ENCODE measurements at regions not wholly inside any gene's neighbourhood (a gene's known extent, or its start where the extent isn't known, plus 50 kb on each side); places are given as distances from the start of the nearest gene placed in this dataset.
"Not testable (repeated sequence)": the region's sequence is repeated elsewhere in the genome, so short reads cannot be mapped to it uniquely, and the experiment has no call there.

DNA sequence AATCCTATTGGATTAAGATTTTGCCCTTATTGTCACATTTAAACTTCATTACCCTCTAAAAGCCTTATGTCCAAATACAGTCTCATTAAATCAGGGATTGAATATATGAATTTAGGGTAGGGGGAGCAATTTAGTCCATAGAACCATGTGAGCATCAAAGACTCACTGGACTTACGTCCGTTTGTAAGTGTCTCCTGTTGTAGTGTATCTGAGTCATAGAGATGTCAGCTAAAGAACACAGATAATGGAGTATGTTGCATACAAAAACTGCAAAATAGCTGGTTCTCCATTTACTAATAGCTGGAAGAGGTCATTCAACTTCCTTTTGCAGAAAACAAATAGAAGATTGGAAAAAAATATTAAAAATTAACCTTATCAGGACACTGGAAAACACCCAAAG, 599.1 kb upstream of the SOX9 start:
- DNase-seq = no peak

DNA sequence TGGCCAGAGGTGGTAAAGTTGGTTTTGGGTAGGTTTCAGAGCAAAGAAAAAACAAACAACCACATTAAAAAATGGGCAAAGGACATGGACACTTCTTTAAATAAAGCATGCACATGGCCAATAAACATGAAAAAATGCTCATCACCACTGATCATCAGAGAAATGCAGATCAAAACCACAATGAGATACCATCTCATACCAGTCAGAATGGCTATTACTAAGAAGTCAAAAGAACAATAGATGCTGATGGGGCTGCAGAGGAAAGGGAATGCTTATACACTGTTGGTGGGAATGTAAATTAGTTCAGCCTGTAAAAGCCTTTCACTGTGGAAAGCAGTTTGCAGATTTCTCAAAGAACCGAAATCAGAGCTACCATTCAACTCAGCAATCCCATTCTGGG, 598.4 kb upstream of the SOX9 start:
- DNase-seq = no peak

DNA sequence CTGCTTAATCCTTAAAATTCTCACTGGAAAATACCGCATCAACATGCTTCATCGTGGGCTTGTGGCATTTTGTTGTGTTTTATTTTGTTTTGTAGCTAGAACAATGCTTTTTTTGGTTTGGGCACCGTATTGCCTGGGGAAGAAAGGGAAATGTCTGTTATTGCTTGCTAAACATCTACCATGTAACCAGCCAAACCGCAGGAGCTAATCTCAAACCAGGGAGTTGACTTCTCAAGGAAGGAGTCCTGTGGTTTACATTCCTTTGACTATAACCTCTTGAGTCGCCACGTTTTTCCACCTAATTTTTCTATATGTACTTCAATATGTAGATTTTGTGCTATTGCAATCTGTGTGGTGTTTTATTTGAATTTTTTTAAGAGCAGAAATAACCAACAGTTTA, 593.5 kb upstream of the SOX9 start:
- DNase-seq = no peak

DNA sequence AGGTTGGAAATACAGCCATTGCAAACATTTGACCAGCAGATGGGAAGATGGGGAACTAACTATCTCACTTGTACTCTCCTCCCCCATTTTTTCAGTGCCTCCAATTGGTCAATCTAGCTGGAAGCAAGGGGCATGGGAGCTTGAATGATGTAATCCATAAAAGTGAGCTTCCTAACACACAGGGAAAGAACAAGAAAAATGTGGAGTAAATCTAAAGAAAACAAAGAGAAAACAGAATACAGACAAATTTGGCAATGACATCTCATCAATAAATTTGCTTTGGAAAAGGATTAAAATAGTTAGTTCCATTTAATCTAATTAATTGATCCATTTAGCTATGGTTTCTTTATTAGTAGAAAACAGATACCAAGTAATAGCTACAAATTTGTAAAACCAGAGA, 592.6 kb upstream of the SOX9 start:
- DNase-seq = no peak

DNA sequence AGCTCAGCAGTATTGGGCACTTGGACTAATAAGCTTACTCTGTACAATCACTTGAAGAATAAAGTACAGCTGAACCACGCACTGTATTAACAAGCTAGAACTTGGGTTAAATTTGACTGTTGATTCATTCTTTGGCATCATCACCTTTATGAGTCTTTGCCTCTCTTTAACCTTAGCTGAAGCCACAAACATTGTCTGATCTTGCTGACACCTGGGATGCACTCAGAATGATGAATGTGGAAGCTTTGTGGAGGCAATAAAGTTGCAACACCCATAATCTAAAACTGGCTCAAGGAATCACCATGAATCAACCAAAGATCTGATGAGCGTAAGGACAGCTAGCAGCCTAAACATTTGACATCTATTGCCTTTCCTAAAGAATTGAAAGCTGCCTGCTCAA, 590.6 kb upstream of the SOX9 start:
- no peak for DNase-seq

DNA sequence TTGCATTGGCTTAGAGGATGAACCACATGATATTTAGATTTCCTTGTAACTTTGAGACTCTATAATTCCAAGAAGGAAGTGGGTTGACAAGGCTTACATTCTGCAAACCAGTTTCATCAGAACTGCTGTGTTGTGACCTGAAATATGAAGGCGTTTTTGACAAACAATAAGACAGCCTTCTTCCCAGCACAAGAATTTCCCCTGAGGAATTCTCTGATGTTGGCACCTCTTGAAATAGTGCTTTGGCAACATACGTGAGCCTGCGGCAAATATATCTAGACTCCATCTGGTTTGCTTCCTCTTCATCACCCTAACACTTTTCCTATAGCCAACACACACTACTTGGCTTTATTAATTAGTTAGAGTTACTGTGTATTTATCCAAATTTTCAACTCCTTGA, 585.5 kb upstream of the SOX9 start:
- DNase-seq = no peak

DNA sequence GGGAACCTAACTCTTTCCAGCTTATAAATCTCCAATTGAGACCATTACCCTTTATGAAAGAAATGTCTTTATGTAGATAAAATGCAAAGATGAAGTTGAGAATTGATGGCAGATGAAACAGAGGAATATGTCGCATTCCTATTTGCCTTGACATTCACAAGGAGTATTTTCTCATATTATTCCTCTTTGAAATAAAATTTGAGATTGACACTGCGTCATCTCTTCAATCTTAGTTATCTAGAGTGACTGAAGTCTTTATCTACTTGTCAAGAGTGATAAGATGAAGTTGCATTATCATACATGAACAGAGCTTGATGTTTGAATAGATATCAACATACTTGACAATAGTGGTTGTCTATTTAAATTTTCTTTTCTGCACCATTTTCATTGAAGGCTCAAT, 574.4 kb upstream of the SOX9 start:
- DNase-seq = no peak

DNA sequence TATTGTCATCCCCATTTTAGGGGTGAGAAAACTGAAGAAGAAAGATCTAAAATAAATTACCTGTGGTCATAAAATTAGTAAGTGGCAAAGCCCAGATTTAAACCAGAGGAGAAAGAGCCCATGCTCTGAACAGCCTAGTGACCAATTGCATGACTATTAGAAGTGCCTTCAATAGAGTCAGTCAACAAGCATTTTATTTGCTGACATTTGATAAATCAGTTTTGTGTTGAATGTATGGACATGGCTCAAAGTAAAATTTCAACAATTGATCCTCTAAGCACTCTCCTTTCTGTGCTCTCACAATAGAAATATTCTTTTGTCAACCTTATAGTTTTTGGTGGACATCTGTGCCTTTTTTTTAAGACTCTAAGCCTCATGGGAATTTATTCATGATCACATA, 572.9 kb upstream of the SOX9 start:
- DNase-seq = no peak

DNA sequence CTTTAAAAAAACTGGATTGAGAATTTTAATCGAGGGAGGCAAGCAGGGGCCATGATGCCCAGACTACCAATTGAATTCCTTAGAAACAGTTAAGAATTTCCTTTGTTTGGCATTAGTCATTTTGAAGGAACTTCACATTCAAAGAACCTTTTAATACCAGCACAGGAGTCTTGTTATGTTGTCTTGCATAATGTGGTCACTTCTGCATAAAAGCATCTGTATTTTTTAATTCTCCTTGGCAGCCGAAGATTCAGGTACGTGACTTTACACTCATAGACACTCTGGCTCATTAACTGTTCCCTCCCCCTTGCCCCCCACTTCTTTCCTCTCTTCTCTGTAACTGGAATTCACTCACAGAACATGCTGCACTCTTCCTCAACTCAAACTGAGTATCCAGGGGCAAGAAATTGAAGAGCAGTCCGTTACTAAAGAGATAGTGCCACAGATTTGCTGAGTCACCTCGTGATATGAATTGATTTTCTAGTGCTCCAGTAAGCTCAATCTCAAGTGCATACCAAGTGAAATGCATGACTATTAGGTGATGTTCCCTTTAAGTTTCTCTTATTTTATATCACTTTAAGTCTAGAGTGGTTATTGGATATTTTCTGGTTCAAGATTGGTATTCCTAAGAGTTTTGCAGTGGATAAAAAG, 572.2 kb upstream of the SOX9 start:
- DNase-seq = no peak

DNA sequence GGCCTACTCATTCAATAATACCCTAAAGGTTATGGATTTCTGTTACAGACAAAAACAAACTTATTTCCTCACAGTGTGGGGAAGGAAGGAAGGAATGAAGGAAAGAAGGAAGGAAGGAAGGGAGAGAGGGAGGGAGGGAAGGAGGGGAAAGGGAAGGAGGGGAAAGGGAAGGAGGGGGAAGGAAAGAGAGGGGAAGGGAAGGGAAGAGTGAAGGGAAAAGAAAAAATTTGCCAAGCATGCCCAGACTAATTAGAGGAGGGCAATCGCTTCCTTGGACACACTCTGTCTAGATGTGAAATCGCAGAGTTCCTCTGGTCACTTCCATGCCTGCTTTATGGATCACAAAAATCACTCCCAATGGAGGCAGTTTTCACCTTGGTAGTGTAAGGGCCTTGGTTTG, 570.1 kb upstream of the SOX9 start:
- DNase-seq = no peak

DNA sequence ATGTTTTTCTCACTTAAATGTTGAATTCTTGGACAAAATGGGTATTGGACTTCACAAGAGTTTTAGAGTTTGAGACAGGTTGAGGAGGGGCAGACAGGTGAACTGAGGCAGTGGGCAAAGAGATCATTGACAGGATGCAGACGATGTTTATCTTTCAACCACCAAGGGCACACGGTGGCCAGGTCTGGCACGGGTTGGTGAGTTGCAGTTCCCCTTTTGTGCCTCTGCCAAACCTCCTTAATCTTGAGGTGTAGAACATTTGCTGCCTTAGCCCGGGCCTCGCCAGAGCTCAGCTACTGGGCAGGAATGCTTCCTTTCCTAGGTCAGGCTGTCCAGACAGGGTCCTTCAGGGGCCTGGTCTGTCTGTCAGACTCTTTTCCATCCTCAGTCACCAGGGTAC, 567.4 kb upstream of the SOX9 start:
- DNase-seq = no peak

DNA sequence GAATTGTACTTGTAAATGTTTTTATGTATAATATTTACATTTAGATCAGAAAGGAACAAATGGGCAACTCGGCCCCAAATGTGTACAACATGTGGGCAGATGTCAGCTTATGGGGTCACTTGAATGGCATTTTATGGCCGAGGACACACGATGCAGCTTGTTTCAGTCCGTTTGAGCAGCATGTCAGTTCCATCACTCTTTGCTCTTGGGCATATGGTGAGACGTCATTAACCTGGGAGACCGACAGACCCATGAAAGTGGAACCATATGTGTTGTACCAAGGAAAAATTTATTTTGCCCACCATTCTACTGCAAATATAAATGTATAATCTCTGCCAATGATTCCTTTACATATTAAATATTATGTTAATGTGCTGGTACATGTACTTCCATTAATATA, 561.9 kb upstream of the SOX9 start:
- DNase-seq = no peak

DNA sequence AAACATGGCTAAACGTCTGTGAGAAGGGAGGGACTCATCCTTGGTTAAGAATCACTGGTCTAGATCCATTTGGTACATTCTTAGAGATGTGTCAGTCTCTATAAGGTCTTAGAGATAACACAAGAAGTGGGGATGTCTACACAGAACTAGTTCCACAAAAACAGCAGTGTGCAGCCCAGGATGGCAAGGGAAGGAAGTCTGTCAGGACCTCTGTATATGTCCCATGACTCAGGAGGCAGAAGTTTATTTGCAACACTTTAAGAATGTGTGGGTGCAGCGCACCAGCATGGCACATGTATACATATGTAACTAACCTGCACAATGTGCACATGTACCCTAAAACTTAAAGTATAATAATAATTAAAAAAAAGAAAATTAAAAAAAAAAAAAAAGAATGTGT, 548.5 kb upstream of the SOX9 start:
- no peak for DNase-seq

DNA sequence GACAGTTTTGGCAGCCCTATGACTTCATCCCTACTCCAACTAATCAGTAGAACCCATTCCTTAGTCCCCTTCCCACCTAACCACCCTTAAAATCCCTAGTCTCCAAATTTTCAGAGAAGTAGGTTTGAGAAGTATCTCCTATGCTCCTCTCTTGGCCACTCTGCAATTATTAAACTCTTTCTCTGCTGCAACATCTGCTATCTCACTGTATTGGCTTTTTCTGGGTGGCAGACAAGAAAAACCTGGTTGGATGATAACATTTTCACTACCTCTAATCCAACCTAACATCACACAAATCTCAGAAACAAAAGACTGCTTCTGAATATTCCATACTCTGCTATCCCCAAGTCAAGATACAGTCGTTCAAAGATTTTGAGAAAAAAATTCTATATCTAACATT, 542.4 kb upstream of the SOX9 start:
- no peak for DNase-seq

DNA sequence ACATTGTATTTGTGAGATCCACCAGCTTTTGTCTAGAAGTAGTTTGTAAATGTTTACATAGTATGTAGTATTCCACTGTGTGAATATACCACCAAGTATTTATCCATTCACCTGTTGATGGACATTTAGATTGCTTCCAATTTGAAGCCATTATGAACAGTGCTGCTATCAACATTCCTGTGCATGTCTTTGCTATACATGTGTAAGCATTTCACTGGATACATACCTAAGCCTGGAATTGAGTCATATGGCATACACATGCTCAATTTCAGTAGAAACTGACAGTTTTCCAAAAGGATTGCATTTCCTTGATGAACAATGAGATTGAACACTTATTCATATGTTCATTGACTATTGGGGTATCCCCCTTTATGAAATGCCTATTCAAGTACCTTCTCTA, 540.6 kb upstream of the SOX9 start:
- no peak for DNase-seq

DNA sequence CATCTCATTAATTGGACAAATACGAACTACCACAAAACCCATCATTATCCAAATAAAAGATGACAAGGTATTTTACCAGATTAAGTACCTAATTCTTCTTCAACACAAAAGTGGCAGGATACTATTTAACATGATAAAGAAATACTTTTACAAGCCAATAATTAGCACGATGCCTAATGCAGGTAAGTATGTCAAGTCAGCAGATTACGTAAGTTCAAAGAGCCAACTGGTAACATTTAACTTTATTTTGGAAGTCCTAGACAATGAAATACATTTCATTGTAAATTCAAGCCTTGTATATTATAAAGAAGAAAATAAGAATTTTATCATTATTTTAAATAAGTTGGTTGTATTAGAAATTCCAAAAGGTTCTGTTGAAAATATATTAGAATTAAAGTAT, 535.3 kb upstream of the SOX9 start:
- no peak for DNase-seq

DNA sequence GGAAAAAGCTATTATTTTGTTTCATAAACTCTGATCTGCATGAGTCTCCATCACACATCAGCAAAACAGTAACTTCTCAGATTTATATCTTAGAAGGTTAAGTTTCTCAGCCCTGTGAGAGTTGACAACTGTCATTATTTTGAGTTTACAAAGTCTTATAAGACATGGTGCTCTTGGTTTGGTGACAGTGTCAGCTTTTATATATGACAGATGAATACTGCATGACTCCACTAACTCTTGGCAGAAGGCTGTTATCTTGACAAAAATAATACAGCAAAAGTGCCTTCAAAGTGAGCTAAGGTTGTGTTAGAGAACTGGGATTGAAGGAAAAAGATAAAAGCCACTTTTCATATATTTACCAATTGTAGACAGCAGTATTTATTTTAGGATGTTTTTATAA, 528.4 kb upstream of the SOX9 start:
- DNase-seq = no peak

DNA sequence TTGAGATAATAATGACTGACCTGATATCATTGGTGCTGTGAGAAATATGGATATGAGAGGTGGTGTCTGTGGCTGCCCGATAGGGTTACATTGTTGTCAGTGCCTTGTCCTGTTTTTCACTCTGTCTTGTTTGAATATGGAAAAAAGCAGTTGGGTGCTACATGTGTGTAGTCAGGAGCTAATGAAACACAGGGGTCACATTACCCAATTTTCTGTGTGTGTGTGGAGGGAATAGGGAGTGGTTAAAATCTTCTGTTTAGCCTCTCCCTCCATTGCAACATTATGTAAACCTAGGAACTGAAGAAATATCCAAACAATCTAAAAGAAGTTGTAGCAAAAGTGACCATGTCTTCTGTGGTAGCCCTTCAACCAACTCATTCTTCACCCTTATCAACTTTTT, 527.7 kb upstream of the SOX9 start:
- DNase-seq = no peak

DNA sequence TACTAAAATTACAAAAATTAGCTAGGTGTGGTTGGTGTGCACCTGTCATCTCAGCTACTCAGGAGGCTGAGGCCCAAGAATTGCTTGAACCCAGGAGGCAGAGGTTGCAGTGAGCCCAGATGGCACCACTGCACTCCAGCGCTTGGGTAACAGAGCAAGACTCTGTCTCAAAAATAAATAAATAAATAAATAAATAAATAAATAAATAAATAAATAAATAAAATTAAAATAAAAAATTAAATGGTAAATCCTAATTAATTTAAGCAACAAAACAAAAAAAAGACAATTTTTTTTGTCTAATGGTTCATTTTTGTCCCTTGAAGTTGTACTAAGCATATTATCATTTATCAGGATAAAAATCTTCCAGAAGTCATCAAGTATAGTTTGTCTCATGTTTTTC, 521.2 kb upstream of the SOX9 start:
- not testable (repeated sequence) for DNase-seq

DNA sequence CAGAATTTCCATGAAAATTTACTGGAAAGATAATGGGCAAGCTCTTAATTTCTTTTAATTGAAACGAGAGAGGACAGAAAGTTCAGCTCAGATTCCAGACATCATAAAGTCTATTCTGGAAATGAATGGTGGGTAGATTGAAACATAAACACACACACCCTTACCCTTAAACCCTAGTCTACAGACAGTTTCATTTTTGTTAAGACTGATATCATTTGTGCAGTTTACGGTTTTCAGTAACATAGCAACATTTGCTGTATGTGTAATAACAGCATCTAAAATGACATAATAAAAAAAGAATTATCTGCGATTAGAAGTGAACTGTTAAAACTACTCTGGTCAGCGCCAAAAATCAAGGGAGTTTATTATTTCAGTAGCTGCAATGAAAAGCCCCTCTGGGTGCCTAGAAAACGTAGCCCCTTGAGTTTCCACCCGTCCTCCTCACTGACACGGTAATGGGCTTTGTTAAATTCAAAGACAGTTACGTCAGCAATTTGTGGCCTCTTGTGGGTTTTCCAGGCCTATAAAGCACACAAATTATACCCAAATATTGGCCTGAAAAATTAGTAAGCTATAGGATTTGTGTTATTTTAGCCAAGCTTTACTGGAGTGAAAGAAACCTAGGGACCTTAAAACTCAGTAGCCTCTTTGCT, 520.6 kb upstream of the SOX9 start:
- no peak for DNase-seq

DNA sequence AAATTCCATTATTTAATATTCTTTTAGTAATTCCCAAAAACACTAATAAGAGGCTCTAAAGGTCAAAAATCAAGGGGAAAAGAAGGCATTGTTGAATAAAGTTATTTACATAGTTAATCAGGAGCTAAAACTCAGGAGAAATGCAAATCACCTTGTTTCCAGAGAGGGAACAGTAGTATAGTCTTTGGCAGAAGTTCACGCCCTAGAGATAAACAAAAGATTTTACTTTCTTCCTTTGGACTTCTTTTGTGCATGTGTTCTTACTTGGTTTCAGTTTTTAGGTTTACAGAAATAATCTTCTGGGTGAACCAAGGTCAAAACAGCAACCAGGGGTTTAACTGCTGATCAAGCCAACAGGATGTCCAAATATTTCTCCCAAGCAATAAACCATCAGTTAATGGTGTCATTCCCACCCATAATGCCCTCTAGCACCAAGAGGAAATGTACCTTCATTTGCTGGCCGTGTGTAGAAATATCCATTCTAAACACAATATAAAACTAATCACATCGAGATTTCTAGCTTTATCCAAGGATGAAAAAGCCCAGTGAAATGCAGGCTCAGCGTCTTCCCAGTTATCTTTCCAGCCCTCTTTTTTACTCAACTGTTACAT, 518.8 kb upstream of the SOX9 start:
- no peak for DNase-seq

DNA sequence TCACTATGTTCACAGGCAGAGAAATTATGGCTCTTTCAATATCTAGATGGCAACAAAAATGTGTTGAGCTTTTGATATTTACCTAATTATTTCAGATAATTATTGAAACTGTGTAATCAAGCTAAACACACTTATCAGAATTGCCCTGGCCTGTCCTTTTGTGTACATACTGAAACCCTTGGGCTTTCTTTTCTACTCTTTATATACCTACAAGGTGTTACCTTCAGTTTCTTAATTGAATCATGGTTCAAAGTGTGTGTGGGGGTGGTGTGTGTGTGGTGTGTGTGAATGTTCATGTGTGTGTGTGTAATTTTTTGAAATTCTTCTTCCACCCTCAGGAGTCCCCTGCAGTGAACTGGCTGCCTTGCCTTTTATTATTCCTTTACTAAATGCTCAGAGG, 506.8 kb upstream of the SOX9 start:
- DNase-seq = no peak

DNA sequence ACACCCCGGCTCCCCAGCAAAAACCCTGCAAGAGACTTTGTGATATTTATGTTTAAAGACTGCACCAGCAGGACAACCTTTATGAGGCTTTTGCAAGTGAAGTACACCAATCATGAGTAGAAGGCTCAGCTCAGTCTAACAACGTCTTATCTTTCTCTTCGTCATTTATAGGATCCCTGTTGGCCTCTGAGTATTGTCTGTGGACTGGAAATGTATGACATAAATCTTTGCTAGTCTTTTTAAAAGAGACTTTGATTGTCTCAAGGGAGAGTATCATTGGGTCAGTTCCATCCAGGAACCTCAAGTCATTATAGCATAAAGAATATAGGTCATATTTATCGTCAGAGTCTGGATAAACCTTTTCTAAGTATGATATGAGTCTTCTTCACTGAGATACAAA, 505.0 kb upstream of the SOX9 start:
- no peak for DNase-seq

DNA sequence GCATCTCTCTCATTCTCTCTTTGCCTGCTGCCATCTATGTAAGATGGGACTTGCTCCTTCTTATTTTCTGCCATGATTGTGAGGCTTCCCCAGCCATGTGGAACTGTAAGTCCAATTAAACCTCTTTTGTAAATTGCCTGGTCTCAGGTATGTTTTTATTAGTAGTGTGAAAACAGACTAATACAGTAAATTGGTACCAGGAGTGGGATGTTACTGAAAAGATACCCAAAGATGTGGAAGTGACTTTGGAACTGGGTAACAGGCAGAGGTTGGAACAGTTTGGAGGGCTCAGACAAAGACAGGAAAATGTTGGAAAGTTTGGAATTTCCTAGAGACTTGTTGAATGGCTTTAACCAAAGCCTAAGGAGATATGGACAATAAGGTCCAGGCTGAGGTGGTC, 503.1 kb upstream of the SOX9 start:
- not testable (repeated sequence) for DNase-seq

DNA sequence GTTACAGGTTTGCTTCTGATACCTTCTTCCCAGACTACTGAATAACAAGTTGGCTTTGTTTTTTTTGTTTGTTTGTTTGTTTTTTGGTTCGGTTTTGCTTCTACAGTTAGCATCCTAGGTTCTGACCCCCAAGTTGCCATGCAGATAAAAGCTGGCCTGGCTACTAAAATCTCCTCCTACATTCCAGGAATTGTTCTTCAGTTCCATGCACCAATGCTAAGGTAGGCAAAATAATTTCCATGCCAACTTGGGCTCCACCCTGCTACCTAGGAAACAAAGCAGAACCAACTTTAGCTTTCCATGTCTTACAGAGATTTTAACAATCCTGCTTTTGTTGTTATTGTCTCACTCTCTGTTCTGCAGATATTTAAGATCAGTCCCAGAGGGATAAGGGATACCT, 495.5 kb upstream of the SOX9 start:
- DNase-seq = no peak

Measured in stimulated activated CD8-positive, alpha-beta memory T cell treated with anti-CD3 and anti-CD28 coated beads, Interleukin-4, amount 100 ng/mL, for 48 hours (primary cell).